Inferior parietal cortex (tissue), 1 donor: ENCODE measurements at regions not wholly inside any gene's neighbourhood (a gene's known extent, or its start where the extent isn't known, plus 50 kb on each side); places are given as distances from the start of the nearest gene placed in this dataset.

Source experiments
- DNase-seq: peaks from one replicate; pipeline ENCODE4 v3.0.0-alpha.2; 2016; ENCODE audit errors: extremely low spot score

GRCh38 chr14:65933400-65934069 lies 521.0 kb downstream of the FUT8 start:
- DNase-seq: no peak

GRCh38 chr14:65934070-65934435 lies 521.5 kb downstream of the FUT8 start:
- no peak for DNase-seq

GRCh38 chr14:65936342-65936975 lies 523.9 kb downstream of the FUT8 start:
- no peak for DNase-seq

GRCh38 chr14:65937079-65937959 lies 524.8 kb downstream of the FUT8 start:
- DNase-seq: no peak

DNA sequence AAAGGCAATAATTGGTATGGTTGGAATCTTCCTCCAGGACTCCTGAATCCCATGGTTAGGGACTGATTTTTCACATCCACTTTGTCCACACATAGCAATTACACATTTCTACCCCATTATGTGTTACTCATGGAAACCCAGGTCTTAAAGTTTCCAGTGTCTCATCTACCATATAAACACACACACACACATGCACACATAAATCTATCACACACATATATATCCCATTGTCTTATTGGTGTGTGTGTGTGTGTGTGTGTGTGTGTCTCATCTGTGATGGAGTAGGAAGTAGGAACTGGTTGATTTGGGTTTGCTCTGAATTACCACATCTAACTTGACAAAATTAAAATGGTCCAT lies 525.4 kb downstream of the FUT8 start:
- DNase-seq: no peak

DNA sequence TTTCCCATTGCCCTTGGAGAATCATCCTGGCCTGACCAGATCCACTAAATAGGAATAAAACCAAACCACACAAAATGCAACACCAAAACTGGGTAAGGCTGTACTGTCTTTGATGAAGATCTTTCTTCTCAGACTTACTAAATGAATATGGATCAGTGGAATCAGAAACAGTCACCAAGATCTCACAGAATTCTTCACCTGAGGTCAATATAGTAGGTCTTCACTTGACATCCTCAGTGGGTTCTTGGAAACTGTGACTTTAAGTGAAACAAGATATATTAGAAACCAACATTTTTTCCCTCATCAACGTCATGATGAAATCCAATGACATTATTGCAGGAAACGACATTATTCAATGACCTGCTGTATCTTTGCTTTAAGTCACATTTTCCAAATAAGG lies 526.2 kb downstream of the FUT8 start:
- DNase-seq: no peak

- no peak for DNase-seq
Observed at GRCh38 chr14:65939184-65939583, 526.7 kb downstream of the FUT8 start.

GRCh38 chr14:65940056-65940735 lies 527.7 kb downstream of the FUT8 start:
- DNase-seq: no peak

DNA sequence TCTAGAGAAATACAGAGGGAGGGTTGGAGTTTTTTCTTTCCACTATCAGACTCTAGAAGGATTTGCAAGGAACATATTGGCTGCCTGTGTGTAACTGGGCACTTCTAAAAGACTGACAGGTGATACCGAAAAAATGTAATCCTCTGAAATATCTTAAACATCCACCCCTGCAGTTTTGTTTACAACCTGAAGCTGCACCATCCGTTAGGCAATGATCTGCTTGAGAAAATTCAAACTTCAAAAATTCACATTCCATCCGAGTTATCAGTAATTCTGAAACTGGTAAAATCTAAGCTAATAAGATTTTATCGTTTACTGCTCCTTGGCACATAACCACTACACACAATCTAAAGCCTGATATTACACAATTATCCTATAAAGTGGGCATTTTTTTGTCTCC lies 528.6 kb downstream of the FUT8 start:
- DNase-seq: no peak

DNA sequence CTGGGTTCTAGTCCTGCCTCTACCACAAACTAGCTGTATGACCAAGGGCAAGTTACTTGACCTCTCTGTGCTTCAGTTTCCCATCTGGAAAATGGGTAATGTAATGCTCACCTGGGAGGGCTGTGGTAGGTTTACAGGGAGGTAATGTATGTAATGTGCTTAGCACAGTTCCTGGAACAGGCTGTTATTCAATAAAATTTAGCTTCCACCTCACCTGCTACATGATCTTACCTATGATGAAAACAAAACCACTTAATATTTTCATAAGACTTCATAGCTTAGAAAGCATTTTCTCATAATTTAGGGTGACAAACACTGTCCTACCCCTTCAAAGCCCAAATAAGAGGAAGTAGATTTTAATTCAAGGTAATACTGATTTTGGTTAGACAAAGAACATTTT lies 530.6 kb downstream of the FUT8 start:
- no peak for DNase-seq

DNA sequence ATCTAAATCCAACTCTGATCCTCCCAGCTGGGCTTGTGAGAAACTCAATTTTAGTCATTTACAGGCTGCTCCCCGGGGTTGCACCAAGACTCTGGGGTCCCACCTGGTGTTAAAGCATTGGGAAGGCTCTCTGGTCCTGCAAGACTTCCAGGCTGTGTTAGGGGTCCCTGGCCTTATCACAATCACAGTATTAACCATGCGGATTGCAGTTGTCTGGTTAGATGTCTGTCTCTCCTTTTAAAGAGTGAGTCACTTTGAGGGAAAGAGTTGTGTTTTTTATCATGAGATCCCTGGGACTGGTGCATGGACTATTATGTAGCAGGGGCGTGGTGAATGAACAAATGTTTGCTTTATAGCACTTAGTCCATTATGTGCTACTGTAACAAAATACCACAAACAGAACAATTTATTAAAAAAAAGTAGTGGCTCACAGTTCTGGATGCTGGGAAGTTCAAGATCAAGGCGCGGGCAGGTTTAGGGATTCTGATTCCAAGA lies 531.4 kb downstream of the FUT8 start:
- DNase-seq: no peak

GRCh38 chr14:65945327-65945726 lies 532.8 kb downstream of the FUT8 start:
- DNase-seq: no peak

GRCh38 chr14:65946494-65946893 lies 534.0 kb downstream of the FUT8 start:
- no peak for DNase-seq

DNA sequence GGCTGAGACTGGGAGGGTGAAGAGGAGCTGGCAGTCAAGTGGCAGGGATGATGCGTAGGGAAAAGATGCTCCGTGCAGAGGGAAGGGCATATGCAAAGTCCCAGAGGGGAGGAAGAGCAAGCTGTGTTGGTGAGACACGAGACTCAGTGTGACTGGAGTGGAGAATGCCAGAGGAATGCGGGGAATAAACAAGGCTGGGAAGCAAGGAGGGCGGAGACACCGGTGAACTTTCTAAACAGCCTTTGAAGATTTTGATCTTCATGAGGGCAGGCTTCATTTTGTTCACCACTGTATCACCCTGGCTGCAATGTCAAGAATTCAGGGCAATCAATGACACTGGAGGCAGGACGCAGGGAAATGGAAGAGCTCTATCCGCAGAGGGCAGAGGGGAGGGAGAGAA lies 535.8 kb downstream of the FUT8 start:
- no peak for DNase-seq

DNA sequence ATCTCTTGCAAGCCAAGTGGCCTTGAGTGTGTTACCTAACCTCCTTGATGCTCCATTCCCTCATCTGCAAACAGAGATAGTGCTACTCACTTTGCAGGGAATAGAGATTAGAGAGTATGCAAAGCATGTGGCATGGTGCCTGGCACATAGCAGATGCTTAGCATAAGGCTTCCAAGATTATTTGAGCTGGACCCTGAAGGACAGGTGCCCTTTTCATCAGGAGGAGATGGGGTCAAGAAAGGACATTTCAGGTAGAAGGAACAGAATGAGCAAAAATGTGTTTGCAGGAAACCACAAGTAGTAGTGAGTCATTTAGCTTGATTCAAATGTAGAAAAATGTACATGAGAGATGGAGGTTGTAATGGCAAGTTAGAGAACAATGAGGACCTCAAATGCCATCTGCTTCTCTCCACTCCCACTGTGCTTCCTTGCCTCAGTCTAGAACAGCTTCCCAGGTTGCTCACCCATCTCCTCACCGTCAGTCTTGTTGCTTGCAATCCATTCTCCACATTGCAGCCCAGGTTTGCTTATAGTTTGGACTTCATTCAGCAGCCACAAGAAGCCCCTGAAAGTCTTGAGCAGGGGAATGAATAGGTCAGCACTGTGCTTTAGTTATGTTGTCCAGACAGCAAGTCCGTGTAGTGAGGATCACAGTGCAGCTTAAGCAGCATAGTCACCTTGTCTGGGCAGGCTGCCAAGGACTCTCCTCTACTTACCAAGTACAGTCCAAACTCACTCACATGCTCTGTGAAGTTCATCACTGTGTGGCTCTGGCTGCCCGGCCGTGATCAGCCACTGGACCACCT lies 536.3 kb upstream of the CCDC196 start:
- no peak for DNase-seq

DNA sequence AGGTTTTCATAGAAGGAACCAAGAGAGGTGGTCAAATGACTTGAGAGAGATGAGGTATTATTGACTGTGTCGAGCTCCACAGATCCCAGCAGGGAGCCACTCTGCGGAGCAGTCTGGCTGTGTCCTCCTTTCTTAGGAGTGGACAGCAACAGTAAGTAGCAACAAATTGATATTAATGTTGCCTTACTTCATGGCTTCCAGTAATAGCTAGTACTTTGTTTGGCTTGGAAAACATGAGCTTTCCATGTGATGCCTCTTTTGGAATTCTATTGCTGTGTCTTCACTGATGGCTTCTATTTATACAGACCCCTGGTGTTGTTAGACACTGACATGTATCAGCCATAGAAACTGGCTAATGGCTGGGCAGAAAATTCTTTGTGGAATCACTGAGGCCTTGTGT lies 531.2 kb upstream of the CCDC196 start:
- no peak for DNase-seq

DNA sequence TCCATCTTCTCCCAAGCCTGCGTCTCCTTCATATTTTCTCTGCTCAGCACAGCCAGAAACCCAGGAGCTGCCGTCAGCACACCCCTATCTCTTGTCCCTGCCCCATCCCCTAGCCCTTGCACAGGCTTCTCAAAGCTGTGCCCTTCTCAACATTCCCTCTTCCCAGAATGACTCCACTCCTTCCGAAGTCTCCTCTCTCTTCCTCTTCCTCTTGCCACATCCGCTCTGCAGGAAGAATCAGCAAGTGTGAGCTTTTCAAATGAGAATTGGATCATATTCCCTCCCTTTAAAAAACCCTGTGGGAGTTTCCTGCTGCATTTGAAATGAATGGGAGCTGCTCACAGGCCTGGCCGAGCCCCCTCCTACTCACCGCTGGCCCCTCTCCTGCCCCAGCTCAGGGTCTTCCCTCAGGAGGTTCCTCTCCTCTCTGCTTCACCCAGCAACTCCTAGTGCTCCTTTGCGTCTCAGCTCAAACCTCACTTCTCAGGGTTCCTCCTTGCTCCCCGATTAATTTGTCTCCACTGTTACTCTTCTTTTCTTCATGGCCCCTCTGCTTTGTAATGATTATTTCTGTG lies 528.5 kb upstream of the CCDC196 start:
- no peak for DNase-seq

GRCh38 chr14:65958664-65959562 lies 527.3 kb upstream of the CCDC196 start:
- DNase-seq: peak; percentile 73

GRCh38 chr14:65959563-65960024 lies 526.6 kb upstream of the CCDC196 start:
- no peak for DNase-seq

DNA sequence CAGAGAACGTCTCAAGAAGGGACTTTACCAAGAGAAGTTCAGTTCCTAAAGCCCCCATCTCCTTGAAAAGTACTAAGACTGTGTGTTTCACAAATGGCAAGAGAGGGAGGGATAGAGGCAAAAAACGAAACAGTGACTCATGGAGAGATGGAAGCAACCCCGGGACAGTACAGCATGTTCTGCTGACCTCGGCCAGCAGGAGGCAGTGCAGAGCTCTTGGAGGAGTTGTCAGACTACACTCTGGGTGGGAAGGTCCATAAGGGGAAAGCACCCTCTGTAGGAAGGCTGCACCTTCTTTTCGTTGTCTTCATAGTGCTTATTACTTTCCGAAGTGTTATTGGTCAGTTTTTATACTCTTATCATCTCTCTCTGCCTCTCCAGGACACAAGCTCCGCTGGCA lies 525.2 kb upstream of the CCDC196 start:
- peak; percentile 30 for DNase-seq
